Astrocyte (in vitro differentiated cells and primary cell): ENCODE measurements at regions not wholly inside any gene's neighbourhood (a gene's known extent, or its start where the extent isn't known, plus 50 kb on each side); places are given as distances from the start of the nearest gene placed in this dataset.

Source experiments
- CTCF ChIP-seq: IDR thresholded peaks from 2 replicates; pipeline ENCODE4 v1.5.1; 2011; ENCODE audit warnings: low read depth, mild to moderate bottlenecking, inconsistent platforms, low read length, moderate library complexity; ENCODE audit not compliant: insufficient read depth
- EZH2 ChIP-seq: IDR thresholded peaks from 2 replicates; pipeline ENCODE4 v1.6.1; 2012; ENCODE audit warnings: mild to moderate bottlenecking, low read length, inconsistent platforms; ENCODE audit not compliant: insufficient read depth

GRCh38 chr2:53544871-53545558, 222.6 kb upstream of the CHAC2 start:
- no peak for TF ChIP-seq CTCF
- no peak for TF ChIP-seq EZH2
